Esophagus squamous epithelium (tissue), 5 donors: ENCODE measurements at regions not wholly inside any gene's neighbourhood (a gene's known extent, or its start where the extent isn't known, plus 50 kb on each side); places are given as distances from the start of the nearest gene placed in this dataset.

Experiments used
- DNase-seq: peaks from one replicate; lab custom pipeline; 2025; lab: John Stamatoyannopoulos, UW
- H3K27ac ChIP-seq, 4 donors: fragments of 200-600 bp; sonication (generic); one replicate each; pipeline ENCODE4 v1.5.1; 2016 to 2019; ENCODE audit warnings: mild to moderate bottlenecking in 1 of 4
- H3K27me3 ChIP-seq, 4 donors: fragments of 200-600 bp; sonication (generic); 1 replicate in 3 of 4; 2 replicates in 1 of 4; pipeline versions ENCODE4 v1.5.1 to v1.6.0; 2017 to 2021; ENCODE audit warnings: antibody characterized with exemption in 1 of 4
- H3K36me3 ChIP-seq, 3 donors: fragments of 200-600 bp; sonication (generic); one replicate each; pipeline ENCODE4 v1.5.1; 2016 to 2019
- H3K4me1 ChIP-seq, 3 donors: fragments of 200-600 bp; sonication (generic); one replicate each; pipeline ENCODE4 v1.5.1; 2017 to 2019
- H3K4me3 ChIP-seq, 4 donors: fragments of 200-600 bp; sonication (generic); 1 replicate in 3 of 4; 2 replicates in 1 of 4; pipeline ENCODE4 v1.5.1; 2016 to 2019; ENCODE audit warnings: mild to moderate bottlenecking in 2 of 4, moderate library complexity in 1 of 4
- H3K9me3 ChIP-seq, 3 donors: fragments of 200-600 bp; sonication (generic); one replicate each; pipeline ENCODE4 v1.5.1; 2016 to 2019
- POLR2A ChIP-seq, 4 donors: fragments of 450-650 bp; IDR thresholded peaks; one replicate each; pipeline ENCODE4 v1.6.1; 2017; ENCODE audit warnings: antibody characterized with exemption in 4 of 4, mild to moderate bottlenecking in 4 of 4, moderate library complexity in 3 of 4
- WGBS, 2 donors: methylation state at CpG; one replicate each; pipeline ENCODE4 v1.1.5; 2018; 5-methylcytosine and 5-hydroxymethylcytosine counted together
- intact Hi-C: fragments of 100-400 bp; cut with DNase I; formaldehyde crosslinking; loops from one replicate; pipeline ENCODE4 v1.15.0; 2022
- TF ChIP-seq, protein P1 (sequence below), 6 experiments: fragments of 450-650 bp in 4 of 6; fragments of 200-600 bp in 2 of 6; sonication (generic) in 2 of 6; IDR thresholded peaks; one replicate each; pipeline ENCODE4 v1.5.1; 2016 to 2019; ENCODE audit warnings: antibody characterized with exemption in 6 of 6, mild to moderate bottlenecking in 4 of 6, moderate library complexity in 4 of 6
- donor health status: DM: yes; HTN: yes; CAD: no.

- H3K27ac ChIP-seq = no peak overlapping the region
- no peaks in the 10 kb centered on the region for H3K36me3 ChIP-seq
- no peaks in the 10 kb centered on the region for H3K27me3 ChIP-seq
- H3K9me3 ChIP-seq = no peaks in the 10 kb centered on the region
- TF ChIP-seq, protein P1, sequence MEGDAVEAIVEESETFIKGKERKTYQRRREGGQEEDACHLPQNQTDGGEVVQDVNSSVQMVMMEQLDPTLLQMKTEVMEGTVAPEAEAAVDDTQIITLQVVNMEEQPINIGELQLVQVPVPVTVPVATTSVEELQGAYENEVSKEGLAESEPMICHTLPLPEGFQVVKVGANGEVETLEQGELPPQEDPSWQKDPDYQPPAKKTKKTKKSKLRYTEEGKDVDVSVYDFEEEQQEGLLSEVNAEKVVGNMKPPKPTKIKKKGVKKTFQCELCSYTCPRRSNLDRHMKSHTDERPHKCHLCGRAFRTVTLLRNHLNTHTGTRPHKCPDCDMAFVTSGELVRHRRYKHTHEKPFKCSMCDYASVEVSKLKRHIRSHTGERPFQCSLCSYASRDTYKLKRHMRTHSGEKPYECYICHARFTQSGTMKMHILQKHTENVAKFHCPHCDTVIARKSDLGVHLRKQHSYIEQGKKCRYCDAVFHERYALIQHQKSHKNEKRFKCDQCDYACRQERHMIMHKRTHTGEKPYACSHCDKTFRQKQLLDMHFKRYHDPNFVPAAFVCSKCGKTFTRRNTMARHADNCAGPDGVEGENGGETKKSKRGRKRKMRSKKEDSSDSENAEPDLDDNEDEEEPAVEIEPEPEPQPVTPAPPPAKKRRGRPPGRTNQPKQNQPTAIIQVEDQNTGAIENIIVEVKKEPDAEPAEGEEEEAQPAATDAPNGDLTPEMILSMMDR (IDR thresholded peaks at IDR 0.05) = no peak
- TF ChIP-seq POLR2A (IDR thresholded peaks at IDR 0.05) = no peak
- H3K4me1 ChIP-seq = no peaks in the 10 kb centered on the region
- intact Hi-C loops = no loop called here
- WGBS, 2 donors = 53 to 63% methylated on average over 5 of the region's 5 CpGs
- H3K4me3 ChIP-seq = no peak overlapping the region
- DNase-seq = no peak
These were observed 243.2 kb downstream of the CPE start for GRCh38 chr4:165621983-165622382.

- Histone ChIP-seq H3K27me3 (no peaks in the 10 kb centered on the region), H3K4me3 (no peak overlapping the region), H3K36me3 (no peaks in the 10 kb centered on the region), H3K9me3 (no peaks in the 10 kb centered on the region), H3K4me1 (no peaks in the 10 kb centered on the region), H3K27ac (no peak overlapping the region)
- no peak for DNase-seq
- TF ChIP-seq, protein P1 (IDR thresholded peaks at IDR 0.05) = no peak
- no peak for TF ChIP-seq POLR2A (IDR thresholded peaks at IDR 0.05)
- intact Hi-C loops = no loop called here
- 51 to 61% methylated on average over 2 of the region's 2 CpGs for WGBS, 2 donors
These were observed 246.5 kb downstream of the CPE start for GRCh38 chr4:165625281-165625680.

DNA sequence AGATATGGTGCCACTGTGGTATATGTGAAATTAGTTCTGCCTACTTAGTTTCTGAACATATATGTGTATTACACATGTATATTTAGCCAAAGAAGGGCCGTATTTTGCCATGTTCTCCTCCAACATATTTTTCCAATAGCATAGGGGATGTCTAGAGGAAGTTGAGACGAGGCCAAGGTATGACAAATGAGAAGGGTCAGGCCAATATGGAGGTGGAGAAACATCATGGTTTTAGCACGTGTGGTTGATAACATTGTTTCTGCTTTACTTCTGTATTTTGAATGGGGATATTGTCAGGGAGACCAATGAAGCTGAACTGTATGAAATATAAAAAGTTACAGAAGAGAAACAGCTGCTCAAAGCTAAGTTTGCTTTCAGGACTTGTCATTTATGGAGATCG, 246.7 kb upstream of the TLL1 start:
- no peaks in the 10 kb centered on the region for H3K4me1 ChIP-seq
- intact Hi-C loops = no loop called here
- H3K4me3 ChIP-seq = no peak overlapping the region
- no peaks in the 10 kb centered on the region for H3K36me3 ChIP-seq
- H3K27ac ChIP-seq = no peak overlapping the region
- TF ChIP-seq, protein P1 (IDR thresholded peaks at IDR 0.05) = no peak
- TF ChIP-seq POLR2A (IDR thresholded peaks at IDR 0.05) = no peak
- no peaks in the 10 kb centered on the region for H3K27me3 ChIP-seq
- WGBS, 2 donors = 66 to 67% methylated on average over 4 of the region's 4 CpGs
- H3K9me3 ChIP-seq = no peaks in the 10 kb centered on the region
- DNase-seq = no peak

- TF ChIP-seq POLR2A (IDR thresholded peaks at IDR 0.05) = no peak
- TF ChIP-seq, protein P1 (IDR thresholded peaks at IDR 0.05) = no peak
- no peak overlapping the region for H3K4me3 ChIP-seq
- intact Hi-C loops = no loop called here
- H3K9me3 ChIP-seq = no peaks in the 10 kb centered on the region
- WGBS, 2 donors = 56 to 65% methylated on average over 3 of the region's 3 CpGs
- no peaks in the 10 kb centered on the region for H3K4me1 ChIP-seq
- DNase-seq = no peak
- H3K27ac ChIP-seq = no peak overlapping the region
- H3K36me3 ChIP-seq = no peaks in the 10 kb centered on the region
- H3K27me3 ChIP-seq = no peaks in the 10 kb centered on the region
These were observed 245.9 kb upstream of the TLL1 start for GRCh38 chr4:165627128-165627527.

- WGBS, 2 donors = 78 to 83% methylated on average over 5 of the region's 5 CpGs
These were observed 245.5 kb upstream of the TLL1 start for GRCh38 chr4:165627548-165627947.

More at GRCh38 chr4:165627548-165627947, 245.5 kb upstream of the TLL1 start:
- Histone ChIP-seq H3K27me3 (no peaks in the 10 kb centered on the region), H3K27ac (no peak overlapping the region), H3K9me3 (no peaks in the 10 kb centered on the region), H3K4me3 (no peak overlapping the region), H3K36me3 (no peaks in the 10 kb centered on the region), H3K4me1 (no peaks in the 10 kb centered on the region)
- intact Hi-C loops = no loop called here
- no peak for TF ChIP-seq POLR2A (IDR thresholded peaks at IDR 0.05)
- TF ChIP-seq, protein P1 (IDR thresholded peaks at IDR 0.05) = no peak
- no peak for DNase-seq
